H1 (cell line): ENCODE measurements at regions not wholly inside any gene's neighbourhood (a gene's known extent, or its start where the extent isn't known, plus 50 kb on each side); places are given as distances from the start of the nearest gene placed in this dataset.

Source experiments
- TF ChIP-seq, protein P1 (sequence below): IDR thresholded peaks from 2 replicates; pipeline ENCODE4 v1.6.1; 2012; ENCODE audit warnings: inconsistent platforms

DNA sequence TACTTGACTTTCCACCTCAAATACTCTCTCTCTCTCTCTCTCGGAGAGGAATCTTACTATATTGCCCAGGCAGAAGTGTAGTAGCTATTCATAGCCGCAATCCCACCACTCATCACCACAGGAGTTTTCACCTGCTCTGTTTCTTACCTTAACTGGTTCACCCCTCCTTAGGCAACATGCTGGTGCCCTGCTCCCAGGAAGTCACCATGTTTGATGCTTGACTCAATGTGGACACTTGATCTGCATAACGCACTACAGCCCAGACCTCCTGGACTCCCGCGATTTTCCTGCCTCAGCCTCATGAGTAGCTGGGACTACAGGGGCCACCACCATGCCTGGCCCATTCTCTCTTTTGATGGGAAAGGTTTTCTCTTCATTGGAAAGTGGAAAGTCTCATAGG, 271.8 kb downstream of the FBXW7 start (continued):
- TF ChIP-seq, protein P1, sequence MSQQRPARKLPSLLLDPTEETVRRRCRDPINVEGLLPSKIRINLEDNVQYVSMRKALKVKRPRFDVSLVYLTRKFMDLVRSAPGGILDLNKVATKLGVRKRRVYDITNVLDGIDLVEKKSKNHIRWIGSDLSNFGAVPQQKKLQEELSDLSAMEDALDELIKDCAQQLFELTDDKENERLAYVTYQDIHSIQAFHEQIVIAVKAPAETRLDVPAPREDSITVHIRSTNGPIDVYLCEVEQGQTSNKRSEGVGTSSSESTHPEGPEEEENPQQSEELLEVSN, result no peak
- TF ChIP-seq, all 59 proteins: peak for 0
